ENCODE measurements at regions not wholly inside any gene's neighbourhood (a gene's known extent, or its start where the extent isn't known, plus 50 kb on each side); places are given as distances from the start of the nearest gene placed in this dataset.
A peak's percentile ranks its signal among the peaks of the same experiment; 100 is the strongest.

- DNase-seq, result no peak
These were observed 261.7 kb downstream of the CHRM3 start for GRCh38 chr1:239647964-239648632.

GRCh38 chr1:239655023-239655422 is 268.7 kb downstream of the CHRM3 start:
- in situ Hi-C loops (cut with MboI; ENCODE audit: low pct_unique_long_range_greater_than_20kb, low sequenced_read_pairs), result no loop called here
- DNase-seq, result peak; percentile 28

More at GRCh38 chr1:239647964-239648632, 261.7 kb downstream of the CHRM3 start:
- in situ Hi-C loops (cut with MboI; ENCODE audit: low pct_unique_long_range_greater_than_20kb, low sequenced_read_pairs), result no loop called here

GRCh38 chr1:239657291-239657690 is 270.9 kb downstream of the CHRM3 start:
- DNase-seq, result no peak
- in situ Hi-C loops (cut with MboI; ENCODE audit: low pct_unique_long_range_greater_than_20kb, low sequenced_read_pairs), result no loop called here

DNA sequence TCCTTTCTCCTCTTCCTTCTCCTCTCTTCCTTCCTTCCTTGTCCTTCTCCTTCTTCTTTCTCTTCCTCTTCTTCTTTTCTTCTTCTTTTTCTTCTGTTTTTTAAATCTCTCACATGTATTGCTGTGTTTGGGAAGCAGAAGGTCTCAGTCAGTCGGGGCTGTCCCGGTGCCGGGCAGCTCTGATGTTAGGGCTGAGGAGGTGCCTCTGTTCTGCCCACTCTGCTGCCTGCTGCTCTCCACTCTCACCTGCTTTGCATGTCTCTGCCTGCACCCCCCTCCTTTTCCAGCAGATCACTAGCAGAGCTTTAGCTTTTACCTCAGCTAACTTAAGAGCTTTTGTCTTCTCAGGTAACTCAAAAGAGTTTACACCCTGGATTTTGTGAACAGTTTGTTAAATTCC is 276.6 kb downstream of the CHRM3 start:
- DNase-seq, result no peak
- in situ Hi-C loops (cut with MboI; ENCODE audit: low pct_unique_long_range_greater_than_20kb, low sequenced_read_pairs), result no loop called here

GRCh38 chr1:239672256-239672655 is 285.9 kb downstream of the CHRM3 start:
- DNase-seq, result no peak
- in situ Hi-C loops (cut with MboI; ENCODE audit: low pct_unique_long_range_greater_than_20kb, low sequenced_read_pairs), result no loop called here

- DNase-seq, result no peak
- in situ Hi-C loops (cut with MboI; ENCODE audit: low pct_unique_long_range_greater_than_20kb, low sequenced_read_pairs), result no loop called here
These were observed 289.4 kb downstream of the CHRM3 start for GRCh38 chr1:239675735-239676134.

DNA sequence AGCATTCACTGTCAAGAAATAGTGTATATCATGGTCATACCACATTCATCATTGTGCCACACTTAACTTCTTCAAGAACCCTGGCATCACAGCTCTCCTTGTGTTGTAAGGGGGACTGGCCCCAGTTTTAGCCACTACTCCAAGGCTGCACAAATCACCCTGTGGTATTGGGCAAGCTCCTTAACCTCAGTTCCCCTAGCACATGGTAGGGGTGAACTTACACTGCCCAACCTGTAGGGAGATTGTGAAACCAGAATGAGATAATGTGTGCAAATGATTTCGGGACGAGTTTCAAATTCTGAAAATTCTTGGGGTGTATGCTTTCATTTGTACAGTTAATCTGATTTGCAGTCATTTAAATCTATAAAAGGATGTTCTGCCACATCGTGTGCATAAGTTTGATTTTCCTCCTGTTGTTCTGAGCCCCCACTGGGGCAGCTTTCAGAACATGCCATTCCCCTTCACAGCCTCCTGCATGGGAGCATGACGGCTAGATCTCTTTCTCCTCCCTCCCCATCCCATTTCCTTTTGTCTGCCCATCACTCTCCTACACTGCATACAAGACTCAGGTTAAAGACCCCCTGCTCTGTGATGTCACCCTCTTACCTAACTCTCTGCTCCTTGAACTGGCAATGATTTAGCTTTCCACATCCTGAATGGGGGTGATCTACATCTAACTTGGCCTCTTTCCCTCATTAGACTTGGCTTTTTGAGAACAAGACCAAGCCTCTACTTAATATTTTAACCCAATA is 290.3 kb downstream of the CHRM3 start:
- in situ Hi-C loops (cut with MboI; ENCODE audit: low pct_unique_long_range_greater_than_20kb, low sequenced_read_pairs), result no loop called here
- DNase-seq, result peak; percentile 33

- DNase-seq, result peak; percentile 25
- in situ Hi-C loops (cut with MboI; ENCODE audit: low pct_unique_long_range_greater_than_20kb, low sequenced_read_pairs), result no loop called here
These were observed 291.0 kb downstream of the CHRM3 start for GRCh38 chr1:239677362-239677761.

DNA sequence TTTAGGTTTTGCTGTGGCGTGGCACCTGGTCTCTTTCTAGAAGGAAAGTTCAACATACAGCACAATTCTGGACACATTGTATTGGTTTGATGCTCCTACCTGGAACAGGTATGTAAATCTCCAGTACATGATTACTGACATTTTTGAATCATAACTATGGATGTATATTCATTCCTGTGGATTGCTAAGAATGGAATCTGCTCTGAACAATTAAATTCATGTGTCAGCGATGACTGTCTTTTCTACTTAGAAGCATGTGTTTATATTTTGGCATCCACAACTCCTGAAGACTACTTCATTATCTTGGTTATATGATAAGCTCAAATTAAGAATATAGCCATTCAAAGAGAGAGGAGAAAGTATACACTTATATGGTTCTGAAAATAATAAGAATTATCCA is 291.8 kb downstream of the CHRM3 start:
- in situ Hi-C loops (cut with MboI; ENCODE audit: low pct_unique_long_range_greater_than_20kb, low sequenced_read_pairs), result no loop called here
- DNase-seq, result no peak

DNA sequence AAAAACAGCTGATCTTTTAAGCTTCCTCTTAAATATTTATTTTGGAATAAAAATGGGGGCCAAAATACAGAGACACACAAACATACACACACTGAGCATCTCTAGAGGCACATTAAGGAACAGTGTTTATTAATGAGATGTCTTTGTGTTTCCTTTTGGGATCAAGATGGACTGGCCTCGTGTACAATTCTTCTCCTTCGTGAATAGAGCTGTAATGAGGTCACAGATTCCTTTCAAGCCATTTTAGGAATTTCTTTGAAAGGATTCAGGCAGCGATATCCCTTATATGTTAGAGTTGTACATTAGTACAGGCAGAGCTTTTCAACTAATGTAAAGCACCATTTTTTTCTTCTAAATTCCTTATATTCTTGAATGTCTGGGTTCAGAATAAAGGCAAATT is 295.7 kb downstream of the CHRM3 start:
- in situ Hi-C loops (cut with MboI; ENCODE audit: low pct_unique_long_range_greater_than_20kb, low sequenced_read_pairs), result no loop called here
- no peak for DNase-seq

DNA sequence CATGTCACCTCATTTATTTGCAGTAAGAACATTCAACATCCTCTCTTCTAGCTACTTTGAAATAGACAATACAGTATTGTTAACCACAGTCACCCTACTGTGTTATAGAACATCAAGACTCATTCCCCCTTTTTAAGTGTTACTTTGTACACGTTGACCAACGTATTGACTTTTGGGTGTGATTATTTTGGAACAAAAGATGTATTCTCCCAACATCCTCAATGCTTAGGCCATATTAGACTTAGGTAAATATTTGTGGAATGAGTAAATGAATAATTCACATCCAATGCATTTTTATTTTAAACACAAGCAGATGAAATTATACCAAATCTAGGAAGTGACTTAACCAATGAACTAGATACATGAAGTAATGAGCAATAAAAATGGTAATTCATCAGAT is 296.6 kb downstream of the CHRM3 start:
- in situ Hi-C loops (cut with MboI; ENCODE audit: low pct_unique_long_range_greater_than_20kb, low sequenced_read_pairs), result no loop called here
- no peak for DNase-seq

DNA sequence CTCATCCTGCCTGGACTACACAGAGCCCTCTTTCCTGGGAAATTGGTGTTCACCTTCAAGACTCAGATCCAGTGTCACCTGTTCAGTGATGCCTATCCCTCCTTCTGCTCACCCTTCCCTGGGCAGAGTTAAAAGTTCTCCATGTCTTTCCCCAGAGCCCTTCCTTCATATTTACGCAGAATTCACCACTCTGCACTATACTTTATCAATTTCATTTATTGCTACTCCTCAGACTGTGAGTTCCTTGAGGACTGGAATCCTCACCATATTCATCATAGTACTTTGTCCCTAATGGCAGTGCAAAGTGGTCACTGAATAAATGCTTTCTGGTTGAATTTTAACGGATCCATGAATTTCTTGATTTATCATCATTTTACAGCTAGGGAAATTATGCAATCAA is 300.0 kb downstream of the CHRM3 start:
- in situ Hi-C loops (cut with MboI; ENCODE audit: low pct_unique_long_range_greater_than_20kb, low sequenced_read_pairs), result no loop called here
- no peak for DNase-seq

DNA sequence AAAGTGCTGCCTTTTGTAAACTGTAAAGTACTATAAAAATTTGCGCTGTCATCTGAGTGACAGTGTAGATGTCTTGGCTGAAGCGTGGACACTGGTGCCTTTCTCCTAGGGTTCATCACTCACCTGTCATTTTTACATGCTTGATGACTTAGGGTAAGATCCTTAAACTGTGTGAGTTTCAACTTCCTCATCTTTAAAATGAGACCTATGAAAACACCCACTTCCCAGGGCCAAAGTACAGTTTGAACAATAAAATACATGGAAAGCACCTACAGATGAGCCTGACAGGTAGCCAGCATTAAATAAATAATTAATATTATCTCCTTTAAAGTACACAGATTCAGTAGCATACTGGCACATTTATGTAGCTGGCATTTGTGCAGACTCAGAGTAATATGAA is 309.9 kb downstream of the CHRM3 start:
- in situ Hi-C loops (cut with MboI; ENCODE audit: low pct_unique_long_range_greater_than_20kb, low sequenced_read_pairs), result no loop called here

GRCh38 chr1:239700667-239701066 is 314.3 kb downstream of the CHRM3 start:
- in situ Hi-C loops (cut with MboI; ENCODE audit: low pct_unique_long_range_greater_than_20kb, low sequenced_read_pairs), result no loop called here

More for the DNA sequence above, 309.9 kb downstream of the CHRM3 start:
- DNase-seq, result no peak

GRCh38 chr1:239703075-239703474 is 316.7 kb downstream of the CHRM3 start:
- in situ Hi-C loops (cut with MboI; ENCODE audit: low pct_unique_long_range_greater_than_20kb, low sequenced_read_pairs), result no loop called here
- DNase-seq, result no peak

More at GRCh38 chr1:239700667-239701066, 314.3 kb downstream of the CHRM3 start:
- no peak for DNase-seq

DNA sequence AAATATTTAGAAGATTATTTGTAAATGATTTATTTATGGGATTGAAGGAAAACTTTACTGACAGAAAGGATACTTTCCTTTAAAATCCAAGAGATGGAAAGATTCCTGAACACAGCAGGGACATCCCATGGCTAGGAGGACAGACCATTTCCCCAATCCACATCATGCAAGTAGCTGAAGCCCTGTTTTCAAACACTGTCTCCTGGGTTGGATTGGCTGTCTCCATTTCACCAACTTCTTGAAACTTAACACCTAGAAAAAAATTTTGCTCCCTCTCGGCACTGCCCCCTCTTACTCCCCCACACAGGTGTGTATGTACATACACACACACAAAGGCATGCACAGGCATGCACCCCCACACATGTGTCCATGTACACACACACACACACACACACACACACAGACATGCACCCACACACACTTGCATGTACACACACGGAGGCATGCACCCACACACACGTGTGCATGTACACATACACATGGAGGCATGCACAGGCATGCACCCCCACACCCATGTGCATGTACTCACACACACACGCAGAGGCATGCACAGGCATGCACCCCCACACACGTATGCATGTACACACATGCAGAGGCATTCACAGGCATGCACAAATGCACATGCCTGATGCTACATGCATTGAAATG is 320.0 kb downstream of the CHRM3 start:
- in situ Hi-C loops (cut with MboI; ENCODE audit: low pct_unique_long_range_greater_than_20kb, low sequenced_read_pairs), result no loop called here
- no peak for DNase-seq

DNA sequence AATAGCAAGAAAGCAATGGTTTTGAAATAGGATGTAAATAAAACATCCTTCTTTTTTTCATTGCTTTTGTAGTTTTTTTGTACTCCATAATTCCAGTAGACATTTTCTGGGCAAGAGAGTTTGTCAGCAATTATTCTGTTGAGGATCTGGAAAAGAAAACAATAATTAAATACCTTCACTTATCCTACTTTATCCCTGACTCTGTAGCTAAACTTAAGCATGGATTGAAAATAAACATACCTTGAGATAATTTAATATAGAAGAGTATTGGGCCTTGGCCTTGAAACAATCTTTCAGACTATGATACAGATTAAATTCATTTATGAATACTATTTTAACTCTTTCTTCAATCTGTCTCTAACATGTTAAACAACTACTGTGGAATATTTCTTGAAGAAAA is 321.2 kb downstream of the CHRM3 start:
- DNase-seq, result no peak
- in situ Hi-C loops (cut with MboI; ENCODE audit: low pct_unique_long_range_greater_than_20kb, low sequenced_read_pairs), result no loop called here

DNA sequence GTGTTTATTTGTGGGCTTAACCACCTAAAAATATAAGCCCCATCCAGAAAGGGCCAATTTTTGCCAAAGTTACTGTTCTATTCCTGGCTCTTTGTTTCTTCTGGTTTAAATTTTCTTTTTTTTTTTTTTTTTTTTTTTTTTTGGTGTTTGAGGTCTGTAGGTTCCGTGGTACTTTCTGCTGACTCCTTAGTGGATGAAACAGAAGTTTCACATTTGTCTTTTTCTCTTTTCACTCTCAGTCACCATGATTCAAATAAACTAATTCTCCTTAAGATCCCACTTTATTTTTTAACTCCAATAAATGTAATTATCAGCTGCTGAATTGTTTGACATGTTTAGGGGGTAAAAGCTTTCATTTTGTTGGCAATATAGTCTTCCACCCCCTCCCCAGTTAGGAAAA is 322.3 kb downstream of the CHRM3 start:
- in situ Hi-C loops (cut with MboI; ENCODE audit: low pct_unique_long_range_greater_than_20kb, low sequenced_read_pairs), result no loop called here
- no peak for DNase-seq

- in situ Hi-C loops (cut with MboI; ENCODE audit: low pct_unique_long_range_greater_than_20kb, low sequenced_read_pairs), result no loop called here
These were observed 325.4 kb downstream of the CHRM3 start for GRCh38 chr1:239711768-239712167.

More at GRCh38 chr1:239711768-239712167, 325.4 kb downstream of the CHRM3 start:
- DNase-seq, result no peak
